ENCODE measurements at regions not wholly inside any gene's neighbourhood (a gene's known extent, or its start where the extent isn't known, plus 50 kb on each side); places are given as distances from the start of the nearest gene placed in this dataset.
A peak's percentile ranks its signal among the peaks of the same experiment; 100 is the strongest.

GRCh38 chr1:232179896-232180778 is 449.8 kb downstream of the SIPA1L2 start:
- H3K27ac ChIP-seq: peak overlapping the region; percentile 61
- TF ChIP-seq, protein P1, sequence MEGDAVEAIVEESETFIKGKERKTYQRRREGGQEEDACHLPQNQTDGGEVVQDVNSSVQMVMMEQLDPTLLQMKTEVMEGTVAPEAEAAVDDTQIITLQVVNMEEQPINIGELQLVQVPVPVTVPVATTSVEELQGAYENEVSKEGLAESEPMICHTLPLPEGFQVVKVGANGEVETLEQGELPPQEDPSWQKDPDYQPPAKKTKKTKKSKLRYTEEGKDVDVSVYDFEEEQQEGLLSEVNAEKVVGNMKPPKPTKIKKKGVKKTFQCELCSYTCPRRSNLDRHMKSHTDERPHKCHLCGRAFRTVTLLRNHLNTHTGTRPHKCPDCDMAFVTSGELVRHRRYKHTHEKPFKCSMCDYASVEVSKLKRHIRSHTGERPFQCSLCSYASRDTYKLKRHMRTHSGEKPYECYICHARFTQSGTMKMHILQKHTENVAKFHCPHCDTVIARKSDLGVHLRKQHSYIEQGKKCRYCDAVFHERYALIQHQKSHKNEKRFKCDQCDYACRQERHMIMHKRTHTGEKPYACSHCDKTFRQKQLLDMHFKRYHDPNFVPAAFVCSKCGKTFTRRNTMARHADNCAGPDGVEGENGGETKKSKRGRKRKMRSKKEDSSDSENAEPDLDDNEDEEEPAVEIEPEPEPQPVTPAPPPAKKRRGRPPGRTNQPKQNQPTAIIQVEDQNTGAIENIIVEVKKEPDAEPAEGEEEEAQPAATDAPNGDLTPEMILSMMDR (conservative IDR thresholded peaks at IDR 0.05; ENCODE audit: low read depth): no peak
- POLR2A ChIA-PET (ENCODE audit: low non-redundant PET): no interaction called here
- no peak for DNase-seq (ENCODE audit: low spot score)
- CTCF ChIA-PET: no interaction called here

GRCh38 chr1:232178191-232178590 is 451.7 kb downstream of the SIPA1L2 start:
- POLR2A ChIA-PET (ENCODE audit: low non-redundant PET): no interaction called here
- TF ChIP-seq, protein P1 (conservative IDR thresholded peaks at IDR 0.05; ENCODE audit: low read depth): no peak
- CTCF ChIA-PET: no interaction called here
- no peak overlapping the region for H3K27ac ChIP-seq
- DNase-seq (ENCODE audit: low spot score): no peak

- DNase-seq (ENCODE audit: low spot score): no peak
- CTCF ChIA-PET: no interaction called here
- POLR2A ChIA-PET (ENCODE audit: low non-redundant PET): no interaction called here
Observed at GRCh38 chr1:232177438-232177837, 452.5 kb downstream of the SIPA1L2 start.

GRCh38 chr1:232176222-232176621 is 453.7 kb downstream of the SIPA1L2 start:
- H3K27ac ChIP-seq: no peak overlapping the region
- CTCF ChIA-PET: interaction anchor here (0.5 kb wide), 1 partner anchor 219 kb away, joined by 3 read pairs; no protein-coding TSS in a partner anchor
- TF ChIP-seq, protein P1 (conservative IDR thresholded peaks at IDR 0.05; ENCODE audit: low read depth): no peak
- POLR2A ChIA-PET (ENCODE audit: low non-redundant PET): no interaction called here
- no peak for DNase-seq (ENCODE audit: low spot score)

More at GRCh38 chr1:232177438-232177837, 452.5 kb downstream of the SIPA1L2 start:
- H3K27ac ChIP-seq: no peak overlapping the region
- TF ChIP-seq, protein P1 (conservative IDR thresholded peaks at IDR 0.05; ENCODE audit: low read depth): no peak

GRCh38 chr1:232174306-232174705 is 455.6 kb downstream of the SIPA1L2 start:
- ChIA-PET CTCF (no interaction called here), POLR2A (ENCODE audit: low non-redundant PET) (no interaction called here)
- DNase-seq (ENCODE audit: low spot score): no peak
- TF ChIP-seq, protein P1 (conservative IDR thresholded peaks at IDR 0.05; ENCODE audit: low read depth): no peak
- no peak overlapping the region for H3K27ac ChIP-seq

DNA sequence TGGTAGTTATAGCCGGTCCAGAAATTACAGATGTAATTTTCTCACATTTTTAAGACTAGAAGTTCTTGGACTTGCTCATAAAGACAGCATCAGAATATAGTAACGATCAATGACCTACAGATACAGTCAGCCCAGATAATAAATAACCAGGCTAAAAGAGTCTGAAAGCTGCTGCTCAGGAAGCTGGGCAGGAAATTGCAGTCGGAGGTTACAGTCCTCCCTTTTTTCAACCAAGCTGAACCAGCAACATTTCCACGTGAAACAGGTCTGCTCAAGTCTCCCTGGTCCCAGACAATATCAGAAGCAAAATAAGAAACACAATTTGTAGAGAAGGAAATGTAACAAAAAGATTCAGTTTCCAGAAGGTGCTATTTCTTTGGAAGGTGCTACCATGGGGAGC is 457.4 kb downstream of the SIPA1L2 start:
- ChIA-PET CTCF (interaction anchor here (0.7 kb wide), 1 partner anchor 678 kb away, joined by 3 read pairs; no protein-coding TSS in a partner anchor), POLR2A (ENCODE audit: low non-redundant PET) (no interaction called here)

More for the DNA sequence above, 457.4 kb downstream of the SIPA1L2 start:
- DNase-seq (ENCODE audit: low spot score): no peak
- H3K27ac ChIP-seq: no peak overlapping the region
- TF ChIP-seq, protein P1 (conservative IDR thresholded peaks at IDR 0.05; ENCODE audit: low read depth): no peak
